ENCODE measurements at regions not wholly inside any gene's neighbourhood (a gene's known extent, or its start where the extent isn't known, plus 50 kb on each side); places are given as distances from the start of the nearest gene placed in this dataset.

- H3K4me3 ChIP-seq: no peak overlapping the region
- H3K9me3 ChIP-seq: no peaks in the 10 kb centered on the region
- ATAC-seq: no peak
- 95 to 97% (median 96%) methylated on average over 5 of the region's 5 CpGs for WGBS, 4 donors
- H3K27me3 ChIP-seq: no peaks in the 10 kb centered on the region
- no peak for DNase-seq
- intact Hi-C loops (cut with DNase I): loop anchor here in 1 of 10 donors (5.0 kb wide), 1 partner anchor 225 kb away; no protein-coding TSS in a partner anchor
- H3K36me3 ChIP-seq: no peaks in the 10 kb centered on the region
- H3K27ac ChIP-seq: no peak overlapping the region
- TF ChIP-seq CTCF (IDR thresholded peaks at IDR 0.05): no peak
- TF ChIP-seq POLR2A (IDR thresholded peaks at IDR 0.05): no peak
- peaks cover 0 to 19% (median 1%) of the 10 kb centered on the region in 12 donors for H3K4me1 ChIP-seq
These were observed 227.8 kb downstream of the PLK2 start for GRCh38 chr5:58232130-58232529.

- TF ChIP-seq CTCF (IDR thresholded peaks at IDR 0.05): no peak
- no peak for TF ChIP-seq POLR2A (IDR thresholded peaks at IDR 0.05)
- WGBS, 4 donors: 23 to 41% (median 28%) methylated on average over 1 of the region's 1 CpG
- no peak for DNase-seq
- no peaks in the 10 kb centered on the region for H3K27me3 ChIP-seq
- H3K4me3 ChIP-seq: no peak overlapping the region
- peaks cover 0 to 29% (median 4%) of the 10 kb centered on the region in 12 donors for H3K4me1 ChIP-seq
- no peaks in the 10 kb centered on the region for H3K36me3 ChIP-seq
- ATAC-seq: no peak
- intact Hi-C loops (cut with DNase I): loop anchor here in 1 of 10 donors (5.0 kb wide), 1 partner anchor 226 kb away; no protein-coding TSS in a partner anchor
- H3K9me3 ChIP-seq: peaks cover 0 to 5% (median 0%) of the 10 kb centered on the region in 12 donors
- no peak overlapping the region for H3K27ac ChIP-seq
These were observed 228.8 kb downstream of the PLK2 start for GRCh38 chr5:58231041-58231440.

GRCh38 chr5:58228896-58229295 lies 231.0 kb downstream of the PLK2 start:
- intact Hi-C loops (cut with DNase I): loop anchor here in 1 of 10 donors (5.0 kb wide), 1 partner anchor 228 kb away; no protein-coding TSS in a partner anchor
- WGBS, 4 donors: 54 to 70% (median 66%) methylated on average over 5 of the region's 5 CpGs
- no peak for TF ChIP-seq POLR2A (IDR thresholded peaks at IDR 0.05)
- no peak for TF ChIP-seq CTCF (IDR thresholded peaks at IDR 0.05)
- Histone ChIP-seq H3K36me3 (no peaks in the 10 kb centered on the region), H3K4me1 (peaks cover 0 to 42% (median 8%) of the 10 kb centered on the region in 12 donors), H3K27me3 (no peaks in the 10 kb centered on the region), H3K9me3 (peaks cover 0 to 5% (median 0%) of the 10 kb centered on the region in 12 donors), H3K4me3 (no peak overlapping the region), H3K27ac (no peak overlapping the region)
- DNase-seq: no peak
- no peak for ATAC-seq

- TF ChIP-seq POLR2A (IDR thresholded peaks at IDR 0.05): no peak
- TF ChIP-seq CTCF (IDR thresholded peaks at IDR 0.05): no peak
- Histone ChIP-seq H3K4me3 (no peak overlapping the region), H3K36me3 (no peaks in the 10 kb centered on the region), H3K9me3 (peaks cover 0 to 11% (median 0%) of the 10 kb centered on the region in 12 donors), H3K27ac (no peak overlapping the region), H3K4me1 (peaks cover 0 to 42% (median 8%) of the 10 kb centered on the region in 12 donors), H3K27me3 (no peaks in the 10 kb centered on the region)
- intact Hi-C loops (cut with DNase I): loop anchor here in 2 of 10 donors (2.0 to 5.0 kb wide), 2 partner anchors 33 to 229 kb away; no protein-coding TSS in a partner anchor
- DNase-seq: no peak
- ATAC-seq: no peak
- WGBS, 4 donors: 85 to 92% (median 88%) methylated on average over 3 of the region's 3 CpGs
These were observed 232.0 kb downstream of the PLK2 start for GRCh38 chr5:58227858-58228257.
